GM12874 (cell line): ENCODE measurements at regions not wholly inside any gene's neighbourhood (a gene's known extent, or its start where the extent isn't known, plus 50 kb on each side); places are given as distances from the start of the nearest gene placed in this dataset.

Experiments used
- CTCF ChIP-seq: IDR thresholded peaks from 2 replicates; pipeline ENCODE4 v1.5.1; 2011; ENCODE audit warnings: low read depth, mild to moderate bottlenecking, control low read depth, low read length, moderate library complexity; ENCODE audit not compliant: insufficient read depth

- no peak for TF ChIP-seq CTCF
Observed at GRCh38 chr13:107480130-107480529, 735.2 kb downstream of the LIG4 start.

- TF ChIP-seq CTCF = no peak
Observed at GRCh38 chr13:107477772-107478379, 737.5 kb downstream of the LIG4 start.

GRCh38 chr13:107475753-107476453, 739.4 kb downstream of the LIG4 start:
- no peak for TF ChIP-seq CTCF

GRCh38 chr13:107473253-107473652, 742.1 kb downstream of the LIG4 start:
- no peak for TF ChIP-seq CTCF

GRCh38 chr13:107466326-107467099, 748.8 kb downstream of the LIG4 start:
- no peak for TF ChIP-seq CTCF

GRCh38 chr13:107462501-107462900, 752.8 kb downstream of the LIG4 start:
- TF ChIP-seq CTCF = no peak

GRCh38 chr13:107461751-107462150, 753.6 kb downstream of the LIG4 start:
- TF ChIP-seq CTCF = no peak
